H1 (cell line): ENCODE measurements at regions not wholly inside any gene's neighbourhood (a gene's known extent, or its start where the extent isn't known, plus 50 kb on each side); places are given as distances from the start of the nearest gene placed in this dataset.

Experiments
- CTCF ChIA-PET: fragments of 300-600 bp; sonication (Branson Sonifier 250); formaldehyde crosslinking; loops from one replicate; lab custom pipeline; 2021; ENCODE audit not compliant: partially characterized antibody; lab: Charles Lee
- POLR2A ChIA-PET: fragments of 300-600 bp; sonication (Branson Sonifier 250); formaldehyde crosslinking; loops from one replicate; lab custom pipeline; 2021; ENCODE audit warnings: inconsistent platforms; ENCODE audit not compliant: partially characterized antibody; lab: Charles Lee
- DNase-seq, 2 experiments: peaks; one replicate each; pipeline versions ENCODE4 v3.0.0 to v3.0.0-alpha.2; 2010 to 2022; ENCODE audit warnings: low spot score in 2 of 2, low read depth in 1 of 2, mixed read lengths in 1 of 2
- FAIRE-seq: peaks from 2 replicates; lab custom pipeline; 2011; peaks lifted over from hg19 to GRCh38; lab: Jason Lieb, UNC
- H2AFZ ChIP-seq: 2 replicates; pipeline ENCODE4 v1.8.1; 2012; ENCODE audit warnings: low read length, inconsistent platforms
- H2AK5ac ChIP-seq: 2 replicates; pipeline ENCODE4 v1.6.1; 2013; ENCODE audit warnings: low read depth, low read length
- H2BK120ac ChIP-seq: replicated peaks from 2 replicates; pipeline ENCODE3; 2013; ENCODE audit warnings: low read depth, low read length, inconsistent platforms
- H2BK12ac ChIP-seq: 2 replicates; pipeline ENCODE4 v1.6.1; 2013; ENCODE audit warnings: low read depth, low read length
- H2BK15ac ChIP-seq: 2 replicates; pipeline ENCODE4 v1.6.1; 2013; ENCODE audit warnings: low read length
- H2BK20ac ChIP-seq: 2 replicates; pipeline ENCODE4 v1.6.1; 2013; ENCODE audit warnings: low read length
- H2BK5ac ChIP-seq: 2 replicates; pipeline ENCODE4 v1.6.1; 2013; ENCODE audit warnings: low read depth, low read length
- H3K14ac ChIP-seq: 2 replicates; pipeline ENCODE4 v1.6.1; 2013; ENCODE audit warnings: inconsistent platforms; ENCODE audit not compliant: insufficient read length
- H3K18ac ChIP-seq: 2 replicates; pipeline ENCODE4 v1.6.1; 2013; ENCODE audit warnings: low read length; ENCODE audit errors: extremely low read depth
- H3K23ac ChIP-seq: 2 replicates; pipeline ENCODE4 v1.6.1; 2013; ENCODE audit warnings: inconsistent platforms; ENCODE audit not compliant: insufficient read length
- H3K23me2 ChIP-seq: 2 replicates; pipeline ENCODE4 v1.6.1; 2013; ENCODE audit warnings: low read depth, low read length
- H3K27ac ChIP-seq: 2 replicates; pipeline ENCODE4 v1.6.1; 2011; ENCODE audit warnings: low read depth, low read length, inconsistent platforms
- H3K27me3 ChIP-seq, 4 experiments: replicated peaks in 1 of 4; 1 replicate in 1 of 4; 2 replicates in 3 of 4; pipeline versions ENCODE4 v1.6.1 to v1.8.1; 2011 to 2013; ENCODE audit warnings: low read length in 3 of 4, mild to moderate bottlenecking in 3 of 4, inconsistent platforms in 2 of 4, mixed read lengths in 2 of 4, moderate library complexity in 1 of 4; ENCODE audit not compliant: control insufficient read depth in 3 of 4, insufficient read depth in 3 of 4; ENCODE audit errors: extremely low read depth in 1 of 4
- H3K36me3 ChIP-seq, 4 experiments: 2 replicates each; pipeline versions ENCODE4 v1.6.1 to v1.8.1; 2011 to 2013; ENCODE audit warnings: mild to moderate bottlenecking in 4 of 4, low read length in 3 of 4, moderate library complexity in 2 of 4, control low read depth in 1 of 4, inconsistent platforms in 1 of 4; ENCODE audit not compliant: insufficient read depth in 4 of 4, control insufficient read depth in 2 of 4
- H3K4ac ChIP-seq: replicated peaks from 2 replicates; pipeline ENCODE3; 2013; ENCODE audit warnings: low read length, low read depth, mixed read lengths, inconsistent platforms; ENCODE audit not compliant: insufficient read length
- H3K4me1 ChIP-seq, 4 experiments: replicated peaks in 1 of 4; 1 replicate in 1 of 4; 2 replicates in 3 of 4; pipeline versions ENCODE4 v1.6.1 to v1.8.1; 2011 to 2013; ENCODE audit warnings: low read length in 3 of 4, inconsistent platforms in 2 of 4, mixed read lengths in 1 of 4; ENCODE audit not compliant: insufficient read depth in 4 of 4, control insufficient read depth in 3 of 4
- H3K4me2 ChIP-seq, 2 experiments: 2 replicates each; pipeline versions ENCODE4 v1.6.1 to v1.8.1; 2011 to 2013; ENCODE audit warnings: low read depth in 2 of 2, low read length in 2 of 2, control low read depth in 1 of 2, inconsistent platforms in 1 of 2, mild to moderate bottlenecking in 1 of 2; ENCODE audit not compliant: insufficient read depth in 1 of 2
- H3K4me3 ChIP-seq, 4 experiments: fragments of 200-600, 300-600 bp in 1 of 4; sonication (generic), shearing (Covaris generic), sonication (Bioruptor Twin) in 1 of 4; 2 replicates each; pipeline versions ENCODE4 v1.5.1 to v1.8.1; 2011 to 2016; ENCODE audit warnings: low read length in 4 of 4, low read depth in 3 of 4, control low read depth in 2 of 4, inconsistent platforms in 2 of 4, mild to moderate bottlenecking in 2 of 4, mixed read lengths in 1 of 4, moderate library complexity in 1 of 4; ENCODE audit not compliant: insufficient read depth in 2 of 4; ENCODE audit errors: extremely low read depth in 1 of 4
- H3K56ac ChIP-seq: replicated peaks from 2 replicates; pipeline ENCODE3; 2013; ENCODE audit warnings: low read depth, mild to moderate bottlenecking, mixed read lengths, low read length, inconsistent platforms; ENCODE audit not compliant: insufficient read length
- H3K79me1 ChIP-seq: 2 replicates; pipeline ENCODE4 v1.6.1; 2013; ENCODE audit warnings: low read depth, low read length, control low read depth
- H3K79me2 ChIP-seq, 2 experiments: 2 replicates each; pipeline versions ENCODE4 v1.6.1 to v1.8.1; 2012 to 2013; ENCODE audit warnings: low read length in 2 of 2, mild to moderate bottlenecking in 2 of 2, inconsistent platforms in 1 of 2; ENCODE audit not compliant: insufficient read depth in 2 of 2, control insufficient read depth in 1 of 2
- H3K9ac ChIP-seq, 4 experiments: replicated peaks in 1 of 4; 1 replicate in 1 of 4; 2 replicates in 3 of 4; pipeline versions ENCODE4 v1.6.1 to v1.8.1; 2011 to 2013; ENCODE audit warnings: low read depth in 3 of 4, low read length in 3 of 4, control low read depth in 2 of 4, mild to moderate bottlenecking in 2 of 4, moderate library complexity in 2 of 4, inconsistent platforms in 1 of 4; ENCODE audit errors: extremely low read depth in 1 of 4
- H3K9me3 ChIP-seq, 2 experiments: 2 replicates each; pipeline versions ENCODE4 v1.6.1 to v1.8.1; 2012 to 2013; ENCODE audit warnings: mild to moderate bottlenecking in 2 of 2, moderate library complexity in 2 of 2, control low read depth in 1 of 2, inconsistent platforms in 1 of 2, low read depth in 1 of 2, low read length in 1 of 2, mixed read lengths in 1 of 2; ENCODE audit not compliant: insufficient read depth in 2 of 2
- H4K20me1 ChIP-seq, 2 experiments: replicated peaks in 1 of 2; 2 replicates each; pipeline versions ENCODE3 to v1.8.1; 2011 to 2013; ENCODE audit warnings: inconsistent platforms in 2 of 2, low read length in 2 of 2, mild to moderate bottlenecking in 1 of 2; ENCODE audit not compliant: insufficient read depth in 2 of 2, control insufficient read depth in 1 of 2
- H4K5ac ChIP-seq: 2 replicates; pipeline ENCODE4 v1.6.1; 2013; ENCODE audit warnings: low read length, low read depth, mixed read lengths, inconsistent platforms; ENCODE audit not compliant: insufficient read length
- H4K8ac ChIP-seq: 2 replicates; pipeline ENCODE4 v1.8.0; 2013; ENCODE audit warnings: mild to moderate bottlenecking, moderate library complexity, low read length, inconsistent platforms; ENCODE audit not compliant: insufficient read depth; ENCODE audit errors: extremely low read depth
- H4K91ac ChIP-seq: replicated peaks from 2 replicates; pipeline ENCODE3; 2013; ENCODE audit warnings: low read length, mixed read lengths, inconsistent platforms; ENCODE audit not compliant: insufficient read length
- CBX5 ChIP-seq: fragments of 300-800, 300-1000 bp; sonication (generic); IDR thresholded peaks from 2 replicates; pipeline ENCODE4 v1.7.1; 2016; ENCODE audit warnings: antibody characterized with exemption, low read length, low read depth
- CHD1 ChIP-seq: IDR thresholded peaks from 2 replicates; pipeline ENCODE4 v1.6.1; 2012; ENCODE audit warnings: low read depth, low read length, improper control_type of control experiment
- CREB1 ChIP-seq: IDR thresholded peaks from 2 replicates; pipeline ENCODE4 v1.6.1; 2012; ENCODE audit warnings: inconsistent platforms
- GTF2F1 ChIP-seq: IDR thresholded peaks from 2 replicates; pipeline ENCODE4 v1.6.1; 2012; ENCODE audit warnings: low read depth, low read length, improper control_type of control experiment, borderline replicate concordance
- JUN ChIP-seq: IDR thresholded peaks from 2 replicates; pipeline ENCODE4 v1.6.1; 2011; ENCODE audit warnings: low read depth, mild to moderate bottlenecking, improper control_type of control experiment, low read length
- POLR2AphosphoS5 ChIP-seq: IDR thresholded peaks from 2 replicates; pipeline ENCODE4 v1.6.1; 2011; ENCODE audit warnings: low read depth, low read length
- SAP30 ChIP-seq: fragments of 300-600 bp; sonication (generic); IDR thresholded peaks from 2 replicates; pipeline ENCODE4 v1.7.1; 2012; ENCODE audit warnings: low read length, moderate library complexity, mild to moderate bottlenecking, inconsistent platforms; ENCODE audit not compliant: insufficient read depth, insufficient replicate concordance
- SIN3A ChIP-seq, 2 experiments: IDR thresholded peaks in 1 of 2; conservative IDR thresholded peaks in 1 of 2; 2 replicates each; pipeline ENCODE4 v1.6.1; 2011 to 2012; ENCODE audit warnings: low read length in 2 of 2, improper control_type of control experiment in 1 of 2, low read depth in 1 of 2, mild to moderate bottlenecking in 1 of 2
- SRF ChIP-seq: IDR thresholded peaks from 2 replicates; pipeline ENCODE4 v1.6.1; 2011; ENCODE audit warnings: mild to moderate bottlenecking, low read depth, low read length, moderate library complexity
- SUZ12 ChIP-seq: fragments of 200-600 bp; sonication (generic); IDR thresholded peaks from 2 replicates; pipeline ENCODE4 v1.6.1; 2012; ENCODE audit warnings: mild to moderate bottlenecking, inconsistent platforms, low read length, moderate library complexity, mixed read lengths
- YY1 ChIP-seq: IDR thresholded peaks from 2 replicates; pipeline ENCODE4 v1.6.1; 2011; ENCODE audit warnings: low read depth, mild to moderate bottlenecking, low read length
- WGBS, 2 experiments: shearing (Covaris generic) in 1 of 2; methylation state at CpG; one replicate each; pipeline versions ENCODE4 v1.1.6 to v1.1.7; 2013 to 2015; ENCODE audit warnings: low lambda C conversion rate in 2 of 2, mixed read lengths in 2 of 2, inconsistent platforms in 1 of 2, low coverage in 1 of 2, missing lambda C conversion rate in 1 of 2; ENCODE audit not compliant: insufficient replicate concordance in 2 of 2, insufficient coverage in 1 of 2, insufficient read length in 1 of 2; ENCODE audit errors: extremely low coverage in 1 of 2, missing lambda C conversion rate in 1 of 2; 5-methylcytosine and 5-hydroxymethylcytosine counted together
- TF ChIP-seq, protein P1 (sequence below): IDR thresholded peaks from 2 replicates; pipeline ENCODE4 v1.6.1; 2012; ENCODE audit warnings: inconsistent platforms

- no peaks in the 10 kb centered on the region for H3K9me3 ChIP-seq
- no peaks in the 10 kb centered on the region for H3K36me3 ChIP-seq
- H4K91ac ChIP-seq = no peak overlapping the region
- H3K14ac ChIP-seq = no peak overlapping the region
- H3K79me2 ChIP-seq = no peaks in the 10 kb centered on the region
- DNase-seq (no peak), FAIRE-seq (no peak)
- no peak overlapping the region for H3K4me2 ChIP-seq
- no peak overlapping the region; the same call in 1 of the 2 replicates for H3K18ac ChIP-seq
- no peaks in the 10 kb centered on the region for H3K23me2 ChIP-seq
- peak overlapping the region; percentile 85; the same call in 1 of the 2 replicates for H2BK12ac ChIP-seq
- POLR2A ChIA-PET = interaction anchor here (0.6 kb wide), 1 partner anchor 1033 kb away, joined by 3 read pairs; no protein-coding TSS in a partner anchor
- no peak overlapping the region for H2AFZ ChIP-seq
- no peak overlapping the region for H4K8ac ChIP-seq
- 90% methylated on average over 6 of the region's 6 CpGs; no CpG with 5 or more reads in 1 of the 2 experiments for WGBS, 2 experiments
- H3K4me3 ChIP-seq = no peak overlapping the region
- no peak overlapping the region for H2BK120ac ChIP-seq
- H2BK15ac ChIP-seq = peak overlapping the region; percentile 73; the same call in 1 of the 2 replicates
- no peak overlapping the region for H2BK20ac ChIP-seq
- H4K20me1 ChIP-seq = no peaks in the 10 kb centered on the region
- H3K56ac ChIP-seq = no peak overlapping the region
- H3K27me3 ChIP-seq = no peaks in the 10 kb centered on the region; a peak in 1 of 7 replicates
- no peak overlapping the region for H4K5ac ChIP-seq
- H3K4ac ChIP-seq = no peak overlapping the region
- no peak overlapping the region for H2BK5ac ChIP-seq
- no peak overlapping the region for H3K23ac ChIP-seq
- H3K9ac ChIP-seq = no peak overlapping the region
- no peak overlapping the region for H3K27ac ChIP-seq
- CTCF ChIA-PET = interaction anchor here (0.5 to 1.8 kb wide), 7 partner anchors 50 to 136 kb away, joined by 3 to 8 read pairs (median 3); no protein-coding TSS in a partner anchor
- peaks cover 1 to 8% (median 6%) of the 10 kb centered on the region in 4 experiments; a peak in 5 of 7 replicates for H3K4me1 ChIP-seq
- H2AK5ac ChIP-seq = no peak overlapping the region
- no peaks in the 10 kb centered on the region for H3K79me1 ChIP-seq
- no peak for TF ChIP-seq SAP30
- TF ChIP-seq, protein P1, sequence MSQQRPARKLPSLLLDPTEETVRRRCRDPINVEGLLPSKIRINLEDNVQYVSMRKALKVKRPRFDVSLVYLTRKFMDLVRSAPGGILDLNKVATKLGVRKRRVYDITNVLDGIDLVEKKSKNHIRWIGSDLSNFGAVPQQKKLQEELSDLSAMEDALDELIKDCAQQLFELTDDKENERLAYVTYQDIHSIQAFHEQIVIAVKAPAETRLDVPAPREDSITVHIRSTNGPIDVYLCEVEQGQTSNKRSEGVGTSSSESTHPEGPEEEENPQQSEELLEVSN = no peak
- no peak for TF ChIP-seq YY1
- no peak for TF ChIP-seq SRF
- no peak for TF ChIP-seq CREB1
- no peak for TF ChIP-seq CHD1
- TF ChIP-seq SUZ12 = no peak
- TF ChIP-seq JUN = no peak
- TF ChIP-seq GTF2F1 = no peak
- no peak for TF ChIP-seq POLR2AphosphoS5
- no peak for TF ChIP-seq CBX5
- no peak for TF ChIP-seq SIN3A (conservative IDR thresholded peaks at IDR 0.05 in 1 of 2, IDR thresholded peaks at IDR 0.05 in 1 of 2; ENCODE audit: low read depth in 1 of 2, low read length in 2 of 2)
Measured at GRCh38 chr9:108674766-108675530, 180.8 kb downstream of the ACTL7B start.
